ENCODE measurements at regions not wholly inside any gene's neighbourhood (a gene's known extent, or its start where the extent isn't known, plus 50 kb on each side); places are given as distances from the start of the nearest gene placed in this dataset.

DNA sequence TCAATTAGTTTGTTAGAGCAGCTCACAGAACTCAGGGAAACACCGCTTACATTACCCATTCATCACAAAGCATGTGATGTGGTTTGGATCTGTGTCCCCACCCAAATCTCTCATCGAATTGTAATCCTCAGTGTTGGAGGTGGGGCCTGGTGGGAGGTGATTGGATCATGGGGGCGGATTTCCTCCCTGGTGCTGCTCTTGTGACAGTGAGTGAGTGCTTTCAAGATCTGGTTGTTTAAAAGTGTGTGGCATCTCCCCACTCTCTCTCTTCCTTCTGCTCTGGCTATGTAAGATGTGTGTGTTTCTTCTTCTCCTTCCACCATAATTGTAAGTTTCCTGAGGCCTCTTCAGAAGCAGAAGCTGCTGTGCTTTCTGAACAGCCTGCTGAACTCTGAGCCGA lies 63.5 kb upstream of the AGPS start:
- Histone ChIP-seq H3K36me3 (ENCODE audit: control insufficient read depth in 1 of 2, insufficient read depth in 2 of 2, low read length in 2 of 2) (no peaks in the 10 kb centered on the region), H4K20me1 (ENCODE audit: insufficient read depth) (no peaks in the 10 kb centered on the region), H3K9me3 (ENCODE audit: control insufficient read depth in 1 of 2, insufficient read depth in 1 of 2, low read depth in 1 of 2, low read length in 2 of 2) (no peaks in the 10 kb centered on the region), H3K9ac (ENCODE audit: low read length) (no peak overlapping the region), H3K4me3 (replicated peaks in 1 of 2; ENCODE audit: low read depth in 1 of 2, low read length in 2 of 2) (no peak overlapping the region), H3K79me2 (ENCODE audit: insufficient read depth, low read length) (no peaks in the 10 kb centered on the region), H3K27ac (ENCODE audit: low read depth, low read length) (no peak overlapping the region), H3K27me3 (ENCODE audit: insufficient read depth, low read length) (no peaks in the 10 kb centered on the region), H3K4me2 (ENCODE audit: low read length) (no peak overlapping the region), H3K9me2 (ENCODE audit: insufficient read depth) (no peaks in the 10 kb centered on the region), H2AFZ (ENCODE audit: low read depth, low read length, poor library complexity, severe bottlenecking) (no peak overlapping the region), H3K4me1 (ENCODE audit: control insufficient read depth in 1 of 2, insufficient read depth in 2 of 2, low read length in 2 of 2) (peaks cover 8 to 19% of the 10 kb centered on the region in 2 experiments)
- RAD21 ChIA-PET (ENCODE audit: low non-redundant PET in 1 of 2, low total read pairs in 2 of 2, uncharacterized antibody in 2 of 2, unreplicated experiment in 2 of 2), result no interaction called here
- no TSS peak for BruUV-seq (replicated peaks)
- DNase-seq (ENCODE audit: low read depth, low spot score) (no peak), ATAC-seq (no peak)
- TF ChIP-seq EZH2phosphoT487 (IDR thresholded peaks at IDR 0.05; ENCODE audit: borderline replicate concordance), result no peak
- TF ChIP-seq CEBPB (IDR thresholded peaks at IDR 0.05; ENCODE audit: low read depth), result no peak
- TF ChIP-seq, protein P1, sequence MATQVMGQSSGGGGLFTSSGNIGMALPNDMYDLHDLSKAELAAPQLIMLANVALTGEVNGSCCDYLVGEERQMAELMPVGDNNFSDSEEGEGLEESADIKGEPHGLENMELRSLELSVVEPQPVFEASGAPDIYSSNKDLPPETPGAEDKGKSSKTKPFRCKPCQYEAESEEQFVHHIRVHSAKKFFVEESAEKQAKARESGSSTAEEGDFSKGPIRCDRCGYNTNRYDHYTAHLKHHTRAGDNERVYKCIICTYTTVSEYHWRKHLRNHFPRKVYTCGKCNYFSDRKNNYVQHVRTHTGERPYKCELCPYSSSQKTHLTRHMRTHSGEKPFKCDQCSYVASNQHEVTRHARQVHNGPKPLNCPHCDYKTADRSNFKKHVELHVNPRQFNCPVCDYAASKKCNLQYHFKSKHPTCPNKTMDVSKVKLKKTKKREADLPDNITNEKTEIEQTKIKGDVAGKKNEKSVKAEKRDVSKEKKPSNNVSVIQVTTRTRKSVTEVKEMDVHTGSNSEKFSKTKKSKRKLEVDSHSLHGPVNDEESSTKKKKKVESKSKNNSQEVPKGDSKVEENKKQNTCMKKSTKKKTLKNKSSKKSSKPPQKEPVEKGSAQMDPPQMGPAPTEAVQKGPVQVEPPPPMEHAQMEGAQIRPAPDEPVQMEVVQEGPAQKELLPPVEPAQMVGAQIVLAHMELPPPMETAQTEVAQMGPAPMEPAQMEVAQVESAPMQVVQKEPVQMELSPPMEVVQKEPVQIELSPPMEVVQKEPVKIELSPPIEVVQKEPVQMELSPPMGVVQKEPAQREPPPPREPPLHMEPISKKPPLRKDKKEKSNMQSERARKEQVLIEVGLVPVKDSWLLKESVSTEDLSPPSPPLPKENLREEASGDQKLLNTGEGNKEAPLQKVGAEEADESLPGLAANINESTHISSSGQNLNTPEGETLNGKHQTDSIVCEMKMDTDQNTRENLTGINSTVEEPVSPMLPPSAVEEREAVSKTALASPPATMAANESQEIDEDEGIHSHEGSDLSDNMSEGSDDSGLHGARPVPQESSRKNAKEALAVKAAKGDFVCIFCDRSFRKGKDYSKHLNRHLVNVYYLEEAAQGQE (IDR thresholded peaks at IDR 0.05; ENCODE audit: low read depth), result no peak
- TF ChIP-seq, protein P2, sequence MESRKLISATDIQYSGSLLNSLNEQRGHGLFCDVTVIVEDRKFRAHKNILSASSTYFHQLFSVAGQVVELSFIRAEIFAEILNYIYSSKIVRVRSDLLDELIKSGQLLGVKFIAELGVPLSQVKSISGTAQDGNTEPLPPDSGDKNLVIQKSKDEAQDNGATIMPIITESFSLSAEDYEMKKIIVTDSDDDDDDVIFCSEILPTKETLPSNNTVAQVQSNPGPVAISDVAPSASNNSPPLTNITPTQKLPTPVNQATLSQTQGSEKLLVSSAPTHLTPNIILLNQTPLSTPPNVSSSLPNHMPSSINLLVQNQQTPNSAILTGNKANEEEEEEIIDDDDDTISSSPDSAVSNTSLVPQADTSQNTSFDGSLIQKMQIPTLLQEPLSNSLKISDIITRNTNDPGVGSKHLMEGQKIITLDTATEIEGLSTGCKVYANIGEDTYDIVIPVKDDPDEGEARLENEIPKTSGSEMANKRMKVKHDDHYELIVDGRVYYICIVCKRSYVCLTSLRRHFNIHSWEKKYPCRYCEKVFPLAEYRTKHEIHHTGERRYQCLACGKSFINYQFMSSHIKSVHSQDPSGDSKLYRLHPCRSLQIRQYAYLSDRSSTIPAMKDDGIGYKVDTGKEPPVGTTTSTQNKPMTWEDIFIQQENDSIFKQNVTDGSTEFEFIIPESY (IDR thresholded peaks at IDR 0.05; ENCODE audit: extremely low read depth, insufficient replicate concordance, low read length), result no peak
- TF ChIP-seq ZFX (IDR thresholded peaks at IDR 0.05), result no peak
- TF ChIP-seq CBX3 (IDR thresholded peaks at IDR 0.05; ENCODE audit: low read depth), result no peak
- TF ChIP-seq SP1 (IDR thresholded peaks at IDR 0.05; ENCODE audit: low read depth), result no peak
- TF ChIP-seq POLR2AphosphoS5 (IDR thresholded peaks at IDR 0.05; ENCODE audit: low read depth, low read length), result no peak
- TF ChIP-seq ELF1 (IDR thresholded peaks at IDR 0.05; ENCODE audit: borderline replicate concordance, low read depth), result no peak
- TF ChIP-seq JUND (IDR thresholded peaks at IDR 0.05), result no peak
- POLR2A ChIA-PET, result no interaction called here
- CTCF ChIA-PET, result interaction anchor here (1.8 kb wide), 1 partner anchor 164 kb away, joined by 5 read pairs; no protein-coding TSS in a partner anchor
- intact Hi-C loops (cut with micrococcal nuclease), result no loop called here

All from HCT116 (cell line).